SK-N-SH (cell line): ENCODE measurements at regions not wholly inside any gene's neighbourhood (a gene's known extent, or its start where the extent isn't known, plus 50 kb on each side); places are given as distances from the start of the nearest gene placed in this dataset.

Experiments
- CTCF ChIA-PET: fragments of 300-600, 350-600 bp; formaldehyde crosslinking; extraction: SDS; loops from one replicate; lab custom pipeline; 2021; lab: Yijun Ruan, JAX
- POLR2A ChIA-PET: fragments of 350-600 bp; sonication (Branson Sonifier 250); formaldehyde crosslinking; extraction: SDS; loops from one replicate; lab custom pipeline; 2020; ENCODE audit warnings: antibody characterized with exemption, inconsistent platforms; lab: Yijun Ruan, JAX
- DNase-seq: peaks from one replicate; pipeline ENCODE4 v3.0.0; 2012
- H2AFZ ChIP-seq: fragments of 200-600 bp; sonication (generic); 2 replicates; pipeline ENCODE4 v1.8.1; 2016; ENCODE audit warnings: antibody characterized with exemption, mild to moderate bottlenecking, low read depth
- H3F3A ChIP-seq: fragments of 200-600 bp; sonication (generic); replicated peaks from 2 replicates; pipeline ENCODE3; 2016; ENCODE audit warnings: antibody characterized with exemption, mild to moderate bottlenecking; ENCODE audit not compliant: insufficient read depth
- H3K27ac ChIP-seq, 2 experiments: fragments of 200-500 bp in 1 of 2; fragments of 200-600 bp in 1 of 2; sonication (Bioruptor generic) in 1 of 2; sonication (generic), shearing (Covaris generic) in 1 of 2; 2 replicates each; pipeline versions ENCODE4 v1.5.1 to v1.6.1; 2014 to 2016; ENCODE audit warnings: low read depth in 2 of 2, inconsistent platforms in 1 of 2, low read length in 1 of 2, mild to moderate bottlenecking in 1 of 2, mixed read lengths in 1 of 2
- H3K27me3 ChIP-seq: fragments of 200-600 bp; sonication (generic), shearing (Covaris generic); 2 replicates; pipeline ENCODE4 v1.6.1; 2016; ENCODE audit warnings: mixed run types; ENCODE audit not compliant: insufficient read depth
- H3K36me3 ChIP-seq, 2 experiments: fragments of 200-500 bp in 1 of 2; fragments of 200-600 bp in 1 of 2; sonication (Bioruptor generic) in 1 of 2; sonication (generic) in 1 of 2; replicated peaks in 1 of 2; 2 replicates each; pipeline versions ENCODE3 to v1.5.1; 2014 to 2016; ENCODE audit warnings: low read length in 1 of 2, mild to moderate bottlenecking in 1 of 2; ENCODE audit not compliant: insufficient read depth in 2 of 2, control insufficient read depth in 1 of 2
- H3K4me1 ChIP-seq, 2 experiments: fragments of 200-500 bp in 1 of 2; fragments of 200-600 bp in 1 of 2; sonication (Bioruptor generic) in 1 of 2; sonication (generic), shearing (Covaris generic) in 1 of 2; 2 replicates each; pipeline versions ENCODE4 v1.5.1 to v1.6.1; 2014 to 2016; ENCODE audit warnings: low read depth in 1 of 2, low read length in 1 of 2, mixed run types in 1 of 2; ENCODE audit not compliant: insufficient read depth in 2 of 2, control insufficient read depth in 1 of 2
- H3K4me2 ChIP-seq: fragments of 200-600 bp; sonication (generic), shearing (Covaris generic); 2 replicates; pipeline ENCODE4 v1.6.1; 2017; ENCODE audit warnings: mixed run types
- H3K4me3 ChIP-seq, 2 experiments: fragments of 200-500 bp in 1 of 2; fragments of 200-600 bp in 1 of 2; sonication (Bioruptor generic) in 1 of 2; sonication (generic), shearing (Covaris generic) in 1 of 2; 2 replicates each; pipeline versions ENCODE4 v1.5.1 to v1.8.1; 2014 to 2016; ENCODE audit warnings: low read depth in 2 of 2, inconsistent platforms in 1 of 2, low read length in 1 of 2, mild to moderate bottlenecking in 1 of 2, mixed read lengths in 1 of 2, moderate library complexity in 1 of 2
- H3K79me2 ChIP-seq: fragments of 200-600 bp; sonication (generic); 2 replicates; pipeline ENCODE4 v1.8.1; 2017; ENCODE audit warnings: mild to moderate bottlenecking; ENCODE audit not compliant: insufficient read depth
- H3K9ac ChIP-seq: fragments of 200-600 bp; sonication (generic); 2 replicates; pipeline ENCODE4 v1.6.1; 2017; ENCODE audit warnings: mixed run types
- H3K9me2 ChIP-seq: fragments of 200-600 bp; sonication (generic); 2 replicates; pipeline ENCODE4 v1.6.1; 2017; ENCODE audit warnings: mixed run types
- H3K9me3 ChIP-seq: fragments of 200-600 bp; sonication (generic); 2 replicates; pipeline ENCODE4 v1.6.1; 2017; ENCODE audit warnings: mixed run types, mild to moderate bottlenecking, moderate library complexity
- H4K20me1 ChIP-seq: fragments of 200-600 bp; sonication (generic); 2 replicates; pipeline ENCODE4 v1.6.1; 2017; ENCODE audit warnings: mild to moderate bottlenecking, mixed run types; ENCODE audit not compliant: insufficient read depth
- ELF1 ChIP-seq: IDR thresholded peaks from 2 replicates; pipeline ENCODE4 v1.4.0; 2012
- FOXJ3 ChIP-seq: sonication (generic); formaldehyde crosslinking; IDR thresholded peaks from 2 replicates; pipeline ENCODE4 v1.5.1; 2020; ENCODE audit warnings: mild to moderate bottlenecking, missing genetic modification reagents
- FOXM1 ChIP-seq: IDR thresholded peaks from 2 replicates; pipeline ENCODE4 v1.4.0; 2012; ENCODE audit warnings: low read depth, mild to moderate bottlenecking
- GATA2 ChIP-seq: sonication (generic); formaldehyde crosslinking; IDR thresholded peaks from 2 replicates; pipeline ENCODE4 v1.5.0; 2020; ENCODE audit warnings: mild to moderate bottlenecking, missing genetic modification reagents
- JUND ChIP-seq: IDR thresholded peaks from 2 replicates; pipeline ENCODE4 v1.4.0; 2012
- NFIC ChIP-seq: IDR thresholded peaks from 2 replicates; pipeline ENCODE4 v1.4.0; 2012; ENCODE audit warnings: borderline replicate concordance
- RFX5 ChIP-seq: IDR thresholded peaks from 2 replicates; pipeline ENCODE4 v1.6.1; 2012; ENCODE audit warnings: mild to moderate bottlenecking, improper control_type of control experiment, low read length
- TCF12 ChIP-seq: IDR thresholded peaks from 2 replicates; pipeline ENCODE4 v1.4.0; 2012
- WGBS: methylation state at CpG from one replicate; pipeline ENCODE4 v1.1.6; 2017; ENCODE audit warnings: low lambda C conversion rate; 5-methylcytosine and 5-hydroxymethylcytosine counted together
- TF ChIP-seq, protein P1 (sequence below): fragments of 200-600 bp; sonication (generic); IDR thresholded peaks from 2 replicates; pipeline ENCODE4 v1.6.1; 2017; ENCODE audit warnings: antibody characterized with exemption, mild to moderate bottlenecking, moderate library complexity
- TF ChIP-seq, protein P2 (sequence below): IDR thresholded peaks from 2 replicates; pipeline ENCODE4 v1.6.1; 2012; ENCODE audit warnings: mild to moderate bottlenecking, low read depth, low read length, moderate library complexity
- TF ChIP-seq, protein P3 (sequence below): IDR thresholded peaks from 2 replicates; pipeline ENCODE4 v1.4.0; 2012; ENCODE audit warnings: low read depth, borderline replicate concordance
- TF ChIP-seq, protein P4 (sequence below): IDR thresholded peaks from 2 replicates; pipeline ENCODE4 v1.4.0; 2012; ENCODE audit warnings: low read depth, borderline replicate concordance

DNA sequence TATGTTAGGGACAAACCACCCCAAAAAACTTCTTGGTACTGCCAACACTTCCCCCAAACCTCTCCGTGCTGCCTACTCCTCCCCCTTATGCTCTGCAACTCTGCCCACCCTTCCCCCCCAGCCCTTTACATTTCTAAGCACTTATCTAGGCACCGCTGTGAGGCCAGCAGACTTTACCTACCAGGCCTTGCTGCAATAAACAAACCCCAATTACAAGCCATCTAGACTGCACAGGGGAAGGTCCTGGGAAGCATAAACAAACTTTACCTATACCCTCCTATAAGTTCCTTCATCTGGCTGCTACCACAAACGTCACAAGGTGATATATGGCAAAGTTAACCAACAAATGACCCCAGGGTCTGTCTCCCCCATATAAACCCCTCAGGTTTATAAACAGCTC, 259.4 kb upstream of the GULP1 start:
- CTCF ChIA-PET = no interaction called here

More for the DNA sequence above, 259.4 kb upstream of the GULP1 start:
- Histone ChIP-seq H3K4me3 (no peak overlapping the region), H3K36me3 (no peaks in the 10 kb centered on the region), H3K9me2 (peaks cover 4% of the 10 kb centered on the region; the same call in 1 of the 2 replicates), H3K9ac (no peak overlapping the region), H3K4me1 (peaks cover 0 to 6% of the 10 kb centered on the region in 2 experiments; a peak in 1 of 4 replicates), H4K20me1 (no peaks in the 10 kb centered on the region), H3K27ac (no peak overlapping the region), H3F3A (no peaks in the 10 kb centered on the region), H3K4me2 (no peak overlapping the region), H2AFZ (no peak overlapping the region), H3K27me3 (no peaks in the 10 kb centered on the region), H3K9me3 (no peaks in the 10 kb centered on the region), H3K79me2 (no peaks in the 10 kb centered on the region)
- WGBS = 65% methylated on average over 3 of the region's 3 CpGs
- no peak for DNase-seq
- TF ChIP-seq, protein P1, sequence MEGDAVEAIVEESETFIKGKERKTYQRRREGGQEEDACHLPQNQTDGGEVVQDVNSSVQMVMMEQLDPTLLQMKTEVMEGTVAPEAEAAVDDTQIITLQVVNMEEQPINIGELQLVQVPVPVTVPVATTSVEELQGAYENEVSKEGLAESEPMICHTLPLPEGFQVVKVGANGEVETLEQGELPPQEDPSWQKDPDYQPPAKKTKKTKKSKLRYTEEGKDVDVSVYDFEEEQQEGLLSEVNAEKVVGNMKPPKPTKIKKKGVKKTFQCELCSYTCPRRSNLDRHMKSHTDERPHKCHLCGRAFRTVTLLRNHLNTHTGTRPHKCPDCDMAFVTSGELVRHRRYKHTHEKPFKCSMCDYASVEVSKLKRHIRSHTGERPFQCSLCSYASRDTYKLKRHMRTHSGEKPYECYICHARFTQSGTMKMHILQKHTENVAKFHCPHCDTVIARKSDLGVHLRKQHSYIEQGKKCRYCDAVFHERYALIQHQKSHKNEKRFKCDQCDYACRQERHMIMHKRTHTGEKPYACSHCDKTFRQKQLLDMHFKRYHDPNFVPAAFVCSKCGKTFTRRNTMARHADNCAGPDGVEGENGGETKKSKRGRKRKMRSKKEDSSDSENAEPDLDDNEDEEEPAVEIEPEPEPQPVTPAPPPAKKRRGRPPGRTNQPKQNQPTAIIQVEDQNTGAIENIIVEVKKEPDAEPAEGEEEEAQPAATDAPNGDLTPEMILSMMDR = no peak
- no peak for TF ChIP-seq GATA2 (CRISPR knock-in tag)
- TF ChIP-seq, protein P2, sequence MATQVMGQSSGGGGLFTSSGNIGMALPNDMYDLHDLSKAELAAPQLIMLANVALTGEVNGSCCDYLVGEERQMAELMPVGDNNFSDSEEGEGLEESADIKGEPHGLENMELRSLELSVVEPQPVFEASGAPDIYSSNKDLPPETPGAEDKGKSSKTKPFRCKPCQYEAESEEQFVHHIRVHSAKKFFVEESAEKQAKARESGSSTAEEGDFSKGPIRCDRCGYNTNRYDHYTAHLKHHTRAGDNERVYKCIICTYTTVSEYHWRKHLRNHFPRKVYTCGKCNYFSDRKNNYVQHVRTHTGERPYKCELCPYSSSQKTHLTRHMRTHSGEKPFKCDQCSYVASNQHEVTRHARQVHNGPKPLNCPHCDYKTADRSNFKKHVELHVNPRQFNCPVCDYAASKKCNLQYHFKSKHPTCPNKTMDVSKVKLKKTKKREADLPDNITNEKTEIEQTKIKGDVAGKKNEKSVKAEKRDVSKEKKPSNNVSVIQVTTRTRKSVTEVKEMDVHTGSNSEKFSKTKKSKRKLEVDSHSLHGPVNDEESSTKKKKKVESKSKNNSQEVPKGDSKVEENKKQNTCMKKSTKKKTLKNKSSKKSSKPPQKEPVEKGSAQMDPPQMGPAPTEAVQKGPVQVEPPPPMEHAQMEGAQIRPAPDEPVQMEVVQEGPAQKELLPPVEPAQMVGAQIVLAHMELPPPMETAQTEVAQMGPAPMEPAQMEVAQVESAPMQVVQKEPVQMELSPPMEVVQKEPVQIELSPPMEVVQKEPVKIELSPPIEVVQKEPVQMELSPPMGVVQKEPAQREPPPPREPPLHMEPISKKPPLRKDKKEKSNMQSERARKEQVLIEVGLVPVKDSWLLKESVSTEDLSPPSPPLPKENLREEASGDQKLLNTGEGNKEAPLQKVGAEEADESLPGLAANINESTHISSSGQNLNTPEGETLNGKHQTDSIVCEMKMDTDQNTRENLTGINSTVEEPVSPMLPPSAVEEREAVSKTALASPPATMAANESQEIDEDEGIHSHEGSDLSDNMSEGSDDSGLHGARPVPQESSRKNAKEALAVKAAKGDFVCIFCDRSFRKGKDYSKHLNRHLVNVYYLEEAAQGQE = no peak
- no peak for TF ChIP-seq ELF1
- TF ChIP-seq FOXJ3 (CRISPR knock-in tag) = no peak
- TF ChIP-seq NFIC = no peak
- no peak for TF ChIP-seq TCF12
- no peak for TF ChIP-seq RFX5
- TF ChIP-seq, protein P3, sequence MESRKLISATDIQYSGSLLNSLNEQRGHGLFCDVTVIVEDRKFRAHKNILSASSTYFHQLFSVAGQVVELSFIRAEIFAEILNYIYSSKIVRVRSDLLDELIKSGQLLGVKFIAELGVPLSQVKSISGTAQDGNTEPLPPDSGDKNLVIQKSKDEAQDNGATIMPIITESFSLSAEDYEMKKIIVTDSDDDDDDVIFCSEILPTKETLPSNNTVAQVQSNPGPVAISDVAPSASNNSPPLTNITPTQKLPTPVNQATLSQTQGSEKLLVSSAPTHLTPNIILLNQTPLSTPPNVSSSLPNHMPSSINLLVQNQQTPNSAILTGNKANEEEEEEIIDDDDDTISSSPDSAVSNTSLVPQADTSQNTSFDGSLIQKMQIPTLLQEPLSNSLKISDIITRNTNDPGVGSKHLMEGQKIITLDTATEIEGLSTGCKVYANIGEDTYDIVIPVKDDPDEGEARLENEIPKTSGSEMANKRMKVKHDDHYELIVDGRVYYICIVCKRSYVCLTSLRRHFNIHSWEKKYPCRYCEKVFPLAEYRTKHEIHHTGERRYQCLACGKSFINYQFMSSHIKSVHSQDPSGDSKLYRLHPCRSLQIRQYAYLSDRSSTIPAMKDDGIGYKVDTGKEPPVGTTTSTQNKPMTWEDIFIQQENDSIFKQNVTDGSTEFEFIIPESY = no peak
- no peak for TF ChIP-seq FOXM1
- TF ChIP-seq, protein P4, sequence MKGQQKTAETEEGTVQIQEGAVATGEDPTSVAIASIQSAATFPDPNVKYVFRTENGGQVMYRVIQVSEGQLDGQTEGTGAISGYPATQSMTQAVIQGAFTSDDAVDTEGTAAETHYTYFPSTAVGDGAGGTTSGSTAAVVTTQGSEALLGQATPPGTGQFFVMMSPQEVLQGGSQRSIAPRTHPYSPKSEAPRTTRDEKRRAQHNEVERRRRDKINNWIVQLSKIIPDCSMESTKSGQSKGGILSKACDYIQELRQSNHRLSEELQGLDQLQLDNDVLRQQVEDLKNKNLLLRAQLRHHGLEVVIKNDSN = no peak
- no peak for TF ChIP-seq JUND
- POLR2A ChIA-PET = no interaction called here
